ENCODE measurements at regions not wholly inside any gene's neighbourhood (a gene's known extent, or its start where the extent isn't known, plus 50 kb on each side); places are given as distances from the start of the nearest gene placed in this dataset.

DNA sequence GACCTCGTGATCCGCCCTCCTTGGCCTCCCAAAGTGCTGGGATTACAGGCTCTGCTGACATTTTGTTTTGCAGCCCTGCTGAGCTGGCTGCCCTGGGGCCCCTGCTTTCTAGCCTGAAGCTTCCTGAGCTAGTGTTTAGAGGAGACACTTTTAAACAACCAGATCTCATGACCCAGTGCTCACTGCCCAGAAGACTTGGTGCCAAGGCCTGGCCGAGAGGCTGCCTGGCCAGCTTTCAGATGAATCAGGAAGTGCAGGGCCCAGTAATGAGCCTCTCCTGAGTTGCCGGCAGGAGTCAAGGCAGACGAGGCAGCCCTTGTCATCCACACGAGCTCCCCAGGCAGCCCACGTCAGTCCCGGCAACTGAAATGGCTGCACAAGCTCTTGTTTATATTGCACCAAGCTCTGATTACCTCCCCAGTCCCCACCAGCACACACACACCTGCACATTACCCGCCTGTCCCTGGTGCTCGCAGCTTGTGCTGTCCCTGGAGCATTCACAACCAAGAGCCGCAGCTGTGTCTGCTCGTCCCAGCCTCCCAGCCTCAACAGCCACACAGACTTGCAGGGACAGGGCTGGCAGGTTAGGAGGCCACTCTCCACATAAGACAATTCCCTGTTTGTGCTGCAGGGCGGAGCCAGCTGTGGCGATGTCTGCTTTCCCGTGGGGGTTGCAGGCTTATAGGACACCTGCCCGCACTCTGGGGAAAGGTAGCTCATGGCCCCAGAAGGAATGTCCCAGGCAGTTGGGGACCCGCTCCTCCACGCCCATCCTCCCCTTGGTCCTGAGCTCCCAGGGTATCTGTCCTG, 331.2 kb upstream of the MYT1L start:
- no peak for ATAC-seq
- TF ChIP-seq ESRRG (CRISPR knock-in tag; IDR thresholded peaks at IDR 0.05) (no peak), CSDC2 (CRISPR knock-in tag; IDR thresholded peaks at IDR 0.05) (no peak), ISL1 (CRISPR knock-in tag; IDR thresholded peaks at IDR 0.05) (no peak), ZFP30 (CRISPR knock-in tag; IDR thresholded peaks at IDR 0.05) (no peak), SNAI2 (CRISPR knock-in tag; IDR thresholded peaks at IDR 0.05) (no peak), BACH2 (CRISPR knock-in tag; IDR thresholded peaks at IDR 0.05; ENCODE audit: borderline replicate concordance) (no peak), ZNF70 (CRISPR knock-in tag; IDR thresholded peaks at IDR 0.05) (no peak)
- TF ChIP-seq, protein P1, sequence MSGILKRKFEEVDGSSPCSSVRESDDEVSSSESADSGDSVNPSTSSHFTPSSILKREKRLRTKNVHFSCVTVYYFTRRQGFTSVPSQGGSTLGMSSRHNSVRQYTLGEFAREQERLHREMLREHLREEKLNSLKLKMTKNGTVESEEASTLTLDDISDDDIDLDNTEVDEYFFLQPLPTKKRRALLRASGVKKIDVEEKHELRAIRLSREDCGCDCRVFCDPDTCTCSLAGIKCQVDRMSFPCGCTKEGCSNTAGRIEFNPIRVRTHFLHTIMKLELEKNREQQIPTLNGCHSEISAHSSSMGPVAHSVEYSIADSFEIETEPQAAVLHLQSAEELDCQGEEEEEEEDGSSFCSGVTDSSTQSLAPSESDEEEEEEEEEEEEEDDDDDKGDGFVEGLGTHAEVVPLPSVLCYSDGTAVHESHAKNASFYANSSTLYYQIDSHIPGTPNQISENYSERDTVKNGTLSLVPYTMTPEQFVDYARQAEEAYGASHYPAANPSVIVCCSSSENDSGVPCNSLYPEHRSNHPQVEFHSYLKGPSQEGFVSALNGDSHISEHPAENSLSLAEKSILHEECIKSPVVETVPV (CRISPR knock-in tag; IDR thresholded peaks at IDR 0.05): no peak
- TF ChIP-seq, protein P2, sequence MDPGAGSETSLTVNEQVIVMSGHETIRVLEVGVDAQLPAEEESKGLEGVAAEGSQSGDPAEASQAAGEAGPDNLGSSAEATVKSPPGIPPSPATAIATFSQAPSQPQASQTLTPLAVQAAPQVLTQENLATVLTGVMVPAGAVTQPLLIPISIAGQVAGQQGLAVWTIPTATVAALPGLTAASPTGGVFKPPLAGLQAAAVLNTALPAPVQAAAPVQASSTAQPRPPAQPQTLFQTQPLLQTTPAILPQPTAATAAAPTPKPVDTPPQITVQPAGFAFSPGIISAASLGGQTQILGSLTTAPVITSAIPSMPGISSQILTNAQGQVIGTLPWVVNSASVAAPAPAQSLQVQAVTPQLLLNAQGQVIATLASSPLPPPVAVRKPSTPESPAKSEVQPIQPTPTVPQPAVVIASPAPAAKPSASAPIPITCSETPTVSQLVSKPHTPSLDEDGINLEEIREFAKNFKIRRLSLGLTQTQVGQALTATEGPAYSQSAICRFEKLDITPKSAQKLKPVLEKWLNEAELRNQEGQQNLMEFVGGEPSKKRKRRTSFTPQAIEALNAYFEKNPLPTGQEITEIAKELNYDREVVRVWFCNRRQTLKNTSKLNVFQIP (CRISPR knock-in tag; IDR thresholded peaks at IDR 0.05; ENCODE audit: borderline replicate concordance, low read depth): no peak
- TF ChIP-seq, protein P3, sequence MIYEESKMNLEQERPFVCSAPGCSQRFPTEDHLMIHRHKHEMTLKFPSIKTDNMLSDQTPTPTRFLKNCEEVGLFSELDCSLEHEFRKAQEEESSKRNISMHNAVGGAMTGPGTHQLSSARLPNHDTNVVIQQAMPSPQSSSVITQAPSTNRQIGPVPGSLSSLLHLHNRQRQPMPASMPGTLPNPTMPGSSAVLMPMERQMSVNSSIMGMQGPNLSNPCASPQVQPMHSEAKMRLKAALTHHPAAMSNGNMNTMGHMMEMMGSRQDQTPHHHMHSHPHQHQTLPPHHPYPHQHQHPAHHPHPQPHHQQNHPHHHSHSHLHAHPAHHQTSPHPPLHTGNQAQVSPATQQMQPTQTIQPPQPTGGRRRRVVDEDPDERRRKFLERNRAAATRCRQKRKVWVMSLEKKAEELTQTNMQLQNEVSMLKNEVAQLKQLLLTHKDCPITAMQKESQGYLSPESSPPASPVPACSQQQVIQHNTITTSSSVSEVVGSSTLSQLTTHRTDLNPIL (CRISPR knock-in tag; IDR thresholded peaks at IDR 0.05; ENCODE audit: low read depth): no peak

DNA sequence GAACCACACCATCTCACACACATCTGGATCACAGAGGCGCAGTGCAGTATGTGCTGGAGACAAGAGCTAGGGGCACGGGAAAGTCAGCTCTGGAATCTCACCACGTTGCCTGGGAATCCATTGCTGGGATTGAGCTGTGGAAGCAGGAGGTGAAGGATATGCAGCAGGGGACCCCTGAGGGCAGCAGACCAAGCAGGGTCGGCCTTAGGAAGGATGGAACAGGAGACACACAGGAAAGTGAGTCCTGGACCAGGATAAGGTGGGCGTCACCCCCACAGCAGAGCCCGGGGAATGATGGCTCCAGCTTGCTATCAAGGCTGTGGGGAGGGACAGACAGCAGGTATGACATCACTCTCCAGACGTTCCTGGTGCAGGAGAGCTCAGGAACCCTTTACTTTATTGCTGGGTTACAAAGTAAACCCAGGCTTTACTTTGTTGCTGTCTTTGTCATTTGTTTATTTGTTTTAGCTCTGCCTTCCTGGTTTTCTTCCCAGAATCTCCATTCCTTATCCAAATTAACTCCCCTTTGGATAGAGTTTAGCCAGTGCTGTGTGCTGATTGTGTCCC, 329.8 kb upstream of the MYT1L start:
- TF ChIP-seq ZNF70 (CRISPR knock-in tag; IDR thresholded peaks at IDR 0.05): no peak
- no peak for TF ChIP-seq TCF4 (CRISPR knock-in tag; IDR thresholded peaks at IDR 0.05; ENCODE audit: borderline replicate concordance)
- no peak for TF ChIP-seq OSR1 (CRISPR knock-in tag; IDR thresholded peaks at IDR 0.05)
- TF ChIP-seq, protein P3 (CRISPR knock-in tag; IDR thresholded peaks at IDR 0.05; ENCODE audit: low read depth): no peak
- no peak for TF ChIP-seq ZFP3 (CRISPR knock-in tag; IDR thresholded peaks at IDR 0.05)
- TF ChIP-seq ISL1 (CRISPR knock-in tag; IDR thresholded peaks at IDR 0.05): no peak
- TF ChIP-seq, protein P1 (CRISPR knock-in tag; IDR thresholded peaks at IDR 0.05): no peak
- TF ChIP-seq ARNTL (CRISPR knock-in tag; IDR thresholded peaks at IDR 0.05; ENCODE audit: borderline replicate concordance, low read depth): no peak
- TF ChIP-seq TOX (CRISPR knock-in tag; IDR thresholded peaks at IDR 0.05; ENCODE audit: borderline replicate concordance): no peak
- no peak for TF ChIP-seq ZFP30 (CRISPR knock-in tag; IDR thresholded peaks at IDR 0.05)
- TF ChIP-seq ESRRG (CRISPR knock-in tag; IDR thresholded peaks at IDR 0.05): no peak
- TF ChIP-seq SNAI2 (CRISPR knock-in tag; IDR thresholded peaks at IDR 0.05): no peak
- TF ChIP-seq ZNF565 (CRISPR knock-in tag; conservative IDR thresholded peaks at IDR 0.05; ENCODE audit: low read depth): no peak
- no peak for TF ChIP-seq GLIS3 (CRISPR knock-in tag; IDR thresholded peaks at IDR 0.05)
- ATAC-seq: no peak

DNA sequence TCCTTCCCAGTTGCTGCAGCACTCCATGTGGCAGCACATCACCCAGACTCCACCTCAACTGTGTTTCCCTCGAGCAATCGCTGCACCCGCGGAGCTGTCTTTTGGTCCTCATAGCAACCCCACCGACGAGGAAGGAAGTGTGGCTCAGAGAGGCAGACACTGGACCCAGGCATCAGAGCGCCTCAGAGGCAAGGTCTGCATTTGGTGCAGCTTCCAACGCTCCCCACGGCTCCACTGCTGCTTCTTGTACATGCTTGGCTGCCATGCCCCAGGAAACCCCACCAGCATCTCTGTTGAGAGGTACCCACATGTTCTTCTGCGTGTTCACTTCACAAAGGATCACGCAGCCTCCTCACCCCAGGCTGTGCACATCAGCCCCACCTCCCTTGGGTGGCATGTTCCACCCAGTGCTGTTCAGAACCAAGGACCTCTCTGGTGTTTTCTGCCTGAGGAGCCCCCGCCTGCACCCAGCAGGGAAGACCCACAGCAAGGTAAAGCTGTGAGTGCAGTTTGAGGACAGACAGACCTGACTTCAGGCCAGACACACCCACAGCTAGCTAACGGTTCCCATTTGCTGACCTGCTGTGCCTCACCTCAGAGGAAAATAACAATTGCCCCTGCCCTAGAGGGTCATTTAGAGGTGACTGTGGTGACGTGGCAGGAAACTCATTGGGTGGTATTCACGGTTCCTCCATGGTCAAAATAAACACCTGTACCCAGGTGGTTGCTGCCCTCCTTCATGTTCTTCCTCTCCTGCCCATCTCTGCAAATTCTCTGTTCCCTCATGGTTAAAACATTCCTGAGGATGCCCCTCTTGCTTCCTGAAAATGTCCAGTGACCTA, 326.3 kb upstream of the MYT1L start:
- TF ChIP-seq ISL1 (CRISPR knock-in tag; IDR thresholded peaks at IDR 0.05) (no peak), BACH2 (CRISPR knock-in tag; IDR thresholded peaks at IDR 0.05; ENCODE audit: borderline replicate concordance) (no peak), RARB (CRISPR knock-in tag; IDR thresholded peaks at IDR 0.05) (no peak), SNAI2 (CRISPR knock-in tag; IDR thresholded peaks at IDR 0.05) (no peak), ZNF8 (CRISPR knock-in tag; IDR thresholded peaks at IDR 0.05) (no peak), OSR1 (CRISPR knock-in tag; IDR thresholded peaks at IDR 0.05) (no peak), GLIS3 (CRISPR knock-in tag; IDR thresholded peaks at IDR 0.05) (no peak), ZFP3 (CRISPR knock-in tag; IDR thresholded peaks at IDR 0.05) (no peak), TOX (CRISPR knock-in tag; IDR thresholded peaks at IDR 0.05; ENCODE audit: borderline replicate concordance) (no peak)
- TF ChIP-seq, protein P1 (CRISPR knock-in tag; IDR thresholded peaks at IDR 0.05): no peak
- TF ChIP-seq, protein P4, sequence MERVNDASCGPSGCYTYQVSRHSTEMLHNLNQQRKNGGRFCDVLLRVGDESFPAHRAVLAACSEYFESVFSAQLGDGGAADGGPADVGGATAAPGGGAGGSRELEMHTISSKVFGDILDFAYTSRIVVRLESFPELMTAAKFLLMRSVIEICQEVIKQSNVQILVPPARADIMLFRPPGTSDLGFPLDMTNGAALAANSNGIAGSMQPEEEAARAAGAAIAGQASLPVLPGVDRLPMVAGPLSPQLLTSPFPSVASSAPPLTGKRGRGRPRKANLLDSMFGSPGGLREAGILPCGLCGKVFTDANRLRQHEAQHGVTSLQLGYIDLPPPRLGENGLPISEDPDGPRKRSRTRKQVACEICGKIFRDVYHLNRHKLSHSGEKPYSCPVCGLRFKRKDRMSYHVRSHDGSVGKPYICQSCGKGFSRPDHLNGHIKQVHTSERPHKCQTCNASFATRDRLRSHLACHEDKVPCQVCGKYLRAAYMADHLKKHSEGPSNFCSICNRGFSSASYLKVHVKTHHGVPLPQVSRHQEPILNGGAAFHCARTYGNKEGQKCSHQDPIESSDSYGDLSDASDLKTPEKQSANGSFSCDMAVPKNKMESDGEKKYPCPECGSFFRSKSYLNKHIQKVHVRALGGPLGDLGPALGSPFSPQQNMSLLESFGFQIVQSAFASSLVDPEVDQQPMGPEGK (CRISPR knock-in tag; IDR thresholded peaks at IDR 0.05; ENCODE audit: borderline replicate concordance): no peak
- TF ChIP-seq, protein P3 (CRISPR knock-in tag; IDR thresholded peaks at IDR 0.05; ENCODE audit: low read depth): no peak
- ATAC-seq: no peak

Measured in SK-N-SH treated with all-trans-retinoic acid at 6 μM for 48 hours (cell line).